IPS DF 19.7 (cell line): ENCODE measurements at regions not wholly inside any gene's neighbourhood (a gene's known extent, or its start where the extent isn't known, plus 50 kb on each side); places are given as distances from the start of the nearest gene placed in this dataset.

ENCODE experiments used
- DNase-seq: peaks from one replicate; pipeline ENCODE4 v3.0.0-alpha.2; 2013; ENCODE audit warnings: low read depth, low spot score

DNA sequence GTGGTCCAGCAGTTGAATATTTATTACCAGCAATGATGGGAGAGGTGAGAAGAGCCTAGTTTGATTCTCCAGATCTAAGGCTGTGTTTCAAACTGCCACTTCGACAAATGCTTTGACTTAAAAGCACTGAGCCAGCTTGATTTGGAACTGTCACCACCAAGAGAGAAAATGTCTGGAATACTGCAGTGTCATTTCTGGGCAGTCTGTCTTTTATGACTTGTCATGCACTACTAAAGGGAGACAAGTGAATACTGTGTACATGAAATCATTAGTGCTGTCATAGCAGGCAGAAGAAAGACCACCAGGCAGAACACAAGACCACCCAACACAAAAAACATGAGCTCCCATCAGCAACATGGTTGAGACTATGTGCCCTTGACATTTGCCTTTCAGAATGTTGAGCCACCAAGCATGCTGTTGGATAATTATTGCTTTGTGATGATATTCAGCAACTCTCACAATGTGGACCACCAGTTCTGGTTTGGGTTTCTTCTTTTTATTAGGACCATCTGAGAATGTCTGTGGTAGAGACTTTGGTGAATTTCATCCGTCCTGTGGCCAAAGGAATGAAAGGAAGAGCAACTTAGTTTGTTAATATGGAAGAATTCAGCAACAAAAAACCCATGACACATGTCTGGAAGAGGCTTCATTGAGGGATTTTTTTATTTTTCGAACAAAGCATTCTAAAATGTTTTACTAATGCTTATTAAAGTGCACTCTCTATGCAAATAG, 125.8 kb downstream of the NTMT2 start:
- no peak for DNase-seq

- no peak for DNase-seq
Measured at GRCh38 chr1:170273291-170274130, 127.8 kb downstream of the NTMT2 start.

- DNase-seq = no peak
Measured at GRCh38 chr1:170274131-170274501, 128.4 kb downstream of the NTMT2 start.

GRCh38 chr1:170277985-170278384, 132.2 kb downstream of the NTMT2 start:
- no peak for DNase-seq

GRCh38 chr1:170284016-170284415, 138.3 kb downstream of the NTMT2 start:
- no peak for DNase-seq

DNA sequence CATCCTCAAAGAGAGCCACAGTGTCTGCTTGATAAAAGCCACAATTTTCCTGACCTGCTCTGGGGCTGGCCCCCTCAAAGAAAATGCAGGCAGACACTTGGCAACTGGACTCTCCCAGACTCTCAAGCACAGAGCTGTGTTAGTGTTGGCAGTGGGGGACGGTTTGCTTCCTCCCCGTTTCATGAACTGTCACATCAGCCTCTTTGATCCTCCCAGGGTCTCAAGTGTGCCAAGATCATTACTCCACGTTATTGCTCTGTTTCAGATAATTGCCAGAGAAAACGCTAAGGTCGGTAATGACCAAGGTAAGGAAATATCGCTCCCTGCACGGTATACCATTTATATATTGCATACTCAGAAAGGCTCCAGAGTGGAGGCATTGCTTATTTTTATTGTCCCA, 138.8 kb downstream of the NTMT2 start:
- DNase-seq = no peak

- no peak for DNase-seq
Measured at GRCh38 chr1:170284951-170285350, 139.2 kb downstream of the NTMT2 start.

DNA sequence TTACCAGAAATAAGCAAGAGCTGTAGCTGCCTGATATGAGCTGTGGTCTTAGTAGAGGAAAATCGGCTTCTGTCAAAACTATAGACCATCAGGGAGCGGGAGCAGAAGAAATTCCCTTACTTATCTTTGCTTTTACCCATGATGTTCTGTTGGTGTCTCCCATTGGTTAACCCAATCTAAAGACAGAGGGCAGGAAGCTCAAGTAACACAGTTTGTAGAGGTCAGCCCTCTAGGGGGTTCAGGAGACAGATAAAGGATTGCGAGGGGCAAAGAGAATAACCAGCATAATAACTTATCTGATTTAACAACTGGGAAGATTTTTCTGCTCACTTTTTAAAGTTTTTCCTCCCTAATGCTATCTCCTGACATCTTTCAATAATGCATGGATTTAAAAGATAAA, 142.4 kb downstream of the NTMT2 start:
- DNase-seq = no peak

GRCh38 chr1:170290276-170290675, 144.5 kb downstream of the NTMT2 start:
- DNase-seq = no peak

DNA sequence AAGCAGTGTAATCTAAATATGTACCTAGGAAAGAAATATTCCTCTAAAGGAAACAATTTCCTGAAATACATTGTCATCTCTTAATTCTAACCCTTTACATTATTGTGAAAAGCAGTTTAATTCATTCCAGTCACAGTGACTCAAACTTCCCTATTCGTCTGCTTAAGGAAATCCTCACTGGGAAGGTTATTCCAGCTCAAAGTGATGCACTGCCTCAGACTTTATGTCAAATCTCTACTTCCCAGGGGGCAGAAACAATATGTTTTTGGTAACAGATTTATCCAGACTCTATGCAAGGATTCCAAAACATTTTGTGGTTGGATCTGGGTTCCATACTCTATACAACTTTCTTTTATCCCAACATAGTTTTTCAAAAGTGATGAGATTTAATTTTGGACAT, 145.2 kb downstream of the NTMT2 start:
- DNase-seq = no peak

GRCh38 chr1:170291516-170291915, 145.8 kb downstream of the NTMT2 start:
- DNase-seq = no peak

DNA sequence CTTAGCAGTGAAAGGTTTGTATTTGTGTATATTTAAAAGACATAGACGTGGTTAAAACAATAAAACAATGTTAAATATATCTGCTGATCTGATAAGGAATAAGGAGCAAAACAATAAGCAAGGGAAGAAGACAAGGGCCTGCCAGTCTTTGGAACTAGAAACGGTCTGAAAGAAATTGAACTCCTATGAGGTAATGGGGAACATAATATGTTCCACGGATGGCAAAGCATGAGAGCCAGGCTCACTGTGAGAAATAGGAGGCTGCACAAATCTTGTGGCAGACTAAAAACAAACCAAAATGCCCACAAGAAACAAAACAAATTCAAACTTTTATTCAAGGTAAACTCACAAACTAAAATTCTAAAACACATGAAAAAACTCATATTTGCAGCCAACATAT, 150.5 kb downstream of the NTMT2 start:
- DNase-seq = no peak

GRCh38 chr1:170296642-170297041, 150.9 kb downstream of the NTMT2 start:
- DNase-seq = no peak

- no peak for DNase-seq
Measured at GRCh38 chr1:170301596-170301995, 155.8 kb downstream of the NTMT2 start.

- DNase-seq = no peak
Measured at GRCh38 chr1:170303034-170303433, 157.3 kb downstream of the NTMT2 start.

GRCh38 chr1:170305777-170306512, 160.2 kb downstream of the NTMT2 start:
- no peak for DNase-seq

DNA sequence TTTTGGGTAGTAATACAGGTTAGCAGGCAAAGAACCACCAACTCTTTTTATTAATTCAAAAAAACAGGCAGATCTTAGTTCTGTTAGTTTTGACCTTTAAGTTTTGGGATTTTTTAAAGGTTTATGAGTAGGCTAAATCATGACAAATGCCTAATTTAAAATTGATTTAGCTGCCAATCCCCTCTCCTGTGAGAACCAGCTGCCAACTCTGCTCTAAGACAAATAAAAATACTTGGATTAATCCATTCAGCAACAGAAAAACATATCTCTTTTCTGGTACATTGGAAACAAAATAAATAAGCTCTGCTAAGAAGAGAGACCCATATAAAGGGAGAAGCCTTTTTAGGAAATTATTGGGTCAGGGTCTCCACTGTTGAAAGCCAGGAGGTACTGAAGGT, 160.8 kb downstream of the NTMT2 start:
- DNase-seq = no peak

DNA sequence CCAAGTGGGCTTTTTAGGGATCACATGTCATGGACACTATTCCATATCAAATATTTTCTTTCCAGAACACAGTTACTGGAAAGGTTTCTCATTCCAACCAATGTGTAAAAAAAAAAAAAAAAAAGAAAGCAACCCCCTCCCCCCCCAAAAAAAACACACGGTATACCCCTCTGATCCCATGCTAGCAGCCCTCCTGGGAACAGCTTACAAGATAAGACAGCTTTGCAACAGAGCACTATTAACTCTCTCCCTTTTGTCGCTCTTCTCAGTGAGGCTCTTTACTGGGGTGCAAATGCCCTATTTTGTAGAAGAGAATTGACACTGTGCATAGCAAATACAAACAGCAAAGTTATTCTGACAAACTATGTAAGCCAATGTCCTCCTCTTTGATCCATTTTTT, 161.2 kb downstream of the NTMT2 start:
- no peak for DNase-seq

DNA sequence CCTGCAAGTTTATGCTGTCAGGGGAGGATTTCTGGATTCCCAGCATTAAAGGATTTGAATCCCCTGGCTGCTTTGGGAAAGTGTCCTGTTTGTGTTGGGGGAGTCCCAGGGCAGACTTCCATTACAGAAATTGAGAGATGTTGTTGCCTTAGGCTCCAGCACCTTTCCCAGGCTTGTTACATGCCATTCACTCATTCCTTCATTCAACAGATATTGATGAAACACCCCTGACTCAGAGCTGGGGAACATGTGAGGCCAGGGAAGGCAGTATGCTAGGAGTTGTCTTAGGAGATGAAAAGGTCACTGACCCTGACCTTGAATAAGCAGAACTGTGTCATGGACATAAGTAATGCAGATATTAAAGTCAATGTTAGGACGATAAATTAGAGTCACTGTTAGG, 161.7 kb downstream of the NTMT2 start:
- no peak for DNase-seq

- no peak for DNase-seq
Measured at GRCh38 chr1:170309389-170310013, 163.7 kb downstream of the NTMT2 start.

DNA sequence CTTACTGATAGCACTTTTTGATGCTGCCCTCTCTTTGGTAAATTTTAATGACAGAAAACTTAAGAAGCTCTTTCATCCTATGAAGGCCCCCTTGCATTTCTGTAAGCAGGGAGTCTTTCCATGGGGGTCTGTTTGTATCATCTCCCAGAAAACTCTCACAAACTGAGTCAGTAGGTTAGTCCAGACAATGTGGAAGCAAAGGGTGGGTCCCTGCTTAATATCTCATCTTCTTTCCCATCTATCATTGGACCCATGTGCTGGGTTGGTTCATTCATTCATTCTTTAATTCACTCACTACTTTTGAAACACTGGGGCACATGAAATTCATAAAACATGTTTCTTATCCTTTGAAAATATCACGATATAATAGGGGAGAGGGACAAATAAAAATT, 164.3 kb downstream of the NTMT2 start:
- DNase-seq = no peak

GRCh38 chr1:170310951-170311350, 165.2 kb downstream of the NTMT2 start:
- DNase-seq = no peak
